Adrenal gland (tissue), 5 donors: ENCODE measurements at regions not wholly inside any gene's neighbourhood (a gene's known extent, or its start where the extent isn't known, plus 50 kb on each side); places are given as distances from the start of the nearest gene placed in this dataset.

Experiments used
- POLR2A ChIP-seq, 2 donors: fragments of 450-650 bp; IDR thresholded peaks; one replicate each; pipeline ENCODE4 v1.6.1; 2017; ENCODE audit warnings: antibody characterized with exemption in 2 of 2, mild to moderate bottlenecking in 2 of 2, moderate library complexity in 1 of 2
- TF ChIP-seq, protein P1 (sequence below), 6 experiments: fragments of 450-650 bp in 4 of 6; fragments of 200-600 bp in 2 of 6; sonication (generic) in 1 of 6; IDR thresholded peaks; 1 replicate in 5 of 6; 2 replicates in 1 of 6; pipeline versions ENCODE4 v1.5.1 to v1.8.0; 2016 to 2021; ENCODE audit warnings: antibody characterized with exemption in 6 of 6, mild to moderate bottlenecking in 2 of 6, moderate library complexity in 1 of 6
- donor health status: DM: no; HTN: no; CAD: no.

DNA sequence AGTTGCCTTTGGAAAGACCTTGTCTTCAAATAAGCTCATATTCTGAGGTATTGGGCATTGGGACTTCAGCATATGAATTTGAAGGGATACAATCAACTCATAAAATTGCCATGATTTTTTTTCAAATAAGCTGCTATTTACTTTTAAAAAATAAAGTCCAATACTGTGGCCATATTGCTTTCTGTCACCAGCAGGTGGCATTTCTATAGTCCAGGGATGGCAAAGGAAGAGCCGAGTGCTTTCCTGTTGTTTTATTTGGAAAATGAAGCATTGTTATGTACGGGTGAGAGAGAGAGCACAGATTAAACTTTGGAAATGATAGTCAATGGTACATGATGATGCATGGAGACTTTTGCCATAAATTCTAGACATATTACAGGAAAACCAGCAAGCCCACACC is 104.1 kb upstream of the DPP6 start:
- TF ChIP-seq, protein P1, sequence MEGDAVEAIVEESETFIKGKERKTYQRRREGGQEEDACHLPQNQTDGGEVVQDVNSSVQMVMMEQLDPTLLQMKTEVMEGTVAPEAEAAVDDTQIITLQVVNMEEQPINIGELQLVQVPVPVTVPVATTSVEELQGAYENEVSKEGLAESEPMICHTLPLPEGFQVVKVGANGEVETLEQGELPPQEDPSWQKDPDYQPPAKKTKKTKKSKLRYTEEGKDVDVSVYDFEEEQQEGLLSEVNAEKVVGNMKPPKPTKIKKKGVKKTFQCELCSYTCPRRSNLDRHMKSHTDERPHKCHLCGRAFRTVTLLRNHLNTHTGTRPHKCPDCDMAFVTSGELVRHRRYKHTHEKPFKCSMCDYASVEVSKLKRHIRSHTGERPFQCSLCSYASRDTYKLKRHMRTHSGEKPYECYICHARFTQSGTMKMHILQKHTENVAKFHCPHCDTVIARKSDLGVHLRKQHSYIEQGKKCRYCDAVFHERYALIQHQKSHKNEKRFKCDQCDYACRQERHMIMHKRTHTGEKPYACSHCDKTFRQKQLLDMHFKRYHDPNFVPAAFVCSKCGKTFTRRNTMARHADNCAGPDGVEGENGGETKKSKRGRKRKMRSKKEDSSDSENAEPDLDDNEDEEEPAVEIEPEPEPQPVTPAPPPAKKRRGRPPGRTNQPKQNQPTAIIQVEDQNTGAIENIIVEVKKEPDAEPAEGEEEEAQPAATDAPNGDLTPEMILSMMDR (IDR thresholded peaks at IDR 0.05), result peak in 1 of 6 experiments; percentile 16
- no peak for TF ChIP-seq POLR2A (IDR thresholded peaks at IDR 0.05)
